Nephron progenitor cell (in vitro differentiated cells): ENCODE measurements at regions not wholly inside any gene's neighbourhood (a gene's known extent, or its start where the extent isn't known, plus 50 kb on each side); places are given as distances from the start of the nearest gene placed in this dataset.

Experiments used
- DNase-seq: peaks from one replicate; pipeline ENCODE4 v3.0.0; 2021
- H3K27ac Mint-ChIP-seq: 2 replicates; pipeline ENCODE4 v1.8.0; 2021; ENCODE audit warnings: mild to moderate bottlenecking, moderate library complexity, mixed read lengths
- H3K27me3 Mint-ChIP-seq: 2 replicates; pipeline ENCODE4 v1.8.0; 2021; ENCODE audit warnings: mild to moderate bottlenecking, low read depth, mixed read lengths; ENCODE audit not compliant: poor library complexity
- H3K36me3 Mint-ChIP-seq: 2 replicates; pipeline ENCODE4 v1.8.0; 2021; ENCODE audit warnings: low read depth, mixed read lengths
- H3K4me1 Mint-ChIP-seq: 2 replicates; pipeline ENCODE4 v1.8.0; 2021; ENCODE audit warnings: mixed read lengths
- H3K4me3 Mint-ChIP-seq: 2 replicates; pipeline ENCODE4 v1.8.0; 2021; ENCODE audit warnings: mild to moderate bottlenecking, moderate library complexity, mixed read lengths
- H3K9me3 Mint-ChIP-seq: 2 replicates; pipeline ENCODE4 v1.8.0; 2021; ENCODE audit warnings: mild to moderate bottlenecking, moderate library complexity, mixed read lengths
- CTCF ChIP-seq: fragments of 200-600 bp; sonication (generic); IDR thresholded peaks from 2 replicates; pipeline ENCODE4 v1.5.0; 2021; ENCODE audit warnings: antibody characterized with exemption

GRCh38 chr3:135865553-135865952, 100.0 kb upstream of the PPP2R3A start:
- Mint-ChIP-seq H3K9me3 (no peaks in the 10 kb centered on the region), H3K4me1 (no peaks in the 10 kb centered on the region), H3K36me3 (no peaks in the 10 kb centered on the region), H3K4me3 (no peak overlapping the region), H3K27me3 (peaks cover 13% of the 10 kb centered on the region), H3K27ac (no peak overlapping the region)
- no peak for TF ChIP-seq CTCF
- DNase-seq = no peak

- peaks cover 12% of the 10 kb centered on the region for H3K27me3 Mint-ChIP-seq
- no peak for TF ChIP-seq CTCF
- no peak overlapping the region for H3K4me3 Mint-ChIP-seq
- H3K9me3 Mint-ChIP-seq = peaks cover 9% of the 10 kb centered on the region
- no peak for DNase-seq
- no peaks in the 10 kb centered on the region for H3K36me3 Mint-ChIP-seq
- H3K4me1 Mint-ChIP-seq = no peaks in the 10 kb centered on the region
- no peak overlapping the region for H3K27ac Mint-ChIP-seq
Measured at GRCh38 chr3:135867911-135868310, 97.6 kb upstream of the PPP2R3A start.

GRCh38 chr3:135868801-135869200, 96.7 kb upstream of the PPP2R3A start:
- no peak for DNase-seq
- TF ChIP-seq CTCF = no peak
- H3K9me3 Mint-ChIP-seq = peaks cover 18% of the 10 kb centered on the region
- no peak overlapping the region for H3K27ac Mint-ChIP-seq
- peaks cover 15% of the 10 kb centered on the region for H3K27me3 Mint-ChIP-seq
- no peaks in the 10 kb centered on the region for H3K4me1 Mint-ChIP-seq
- no peak overlapping the region for H3K4me3 Mint-ChIP-seq
- no peaks in the 10 kb centered on the region for H3K36me3 Mint-ChIP-seq

GRCh38 chr3:135869439-135870105, 96.0 kb upstream of the PPP2R3A start:
- Mint-ChIP-seq H3K4me3 (no peak overlapping the region), H3K36me3 (no peaks in the 10 kb centered on the region), H3K27me3 (peaks cover 15% of the 10 kb centered on the region), H3K27ac (no peak overlapping the region), H3K9me3 (peaks cover 25% of the 10 kb centered on the region), H3K4me1 (no peaks in the 10 kb centered on the region)
- DNase-seq = no peak
- TF ChIP-seq CTCF = no peak

- Mint-ChIP-seq H3K27me3 (peaks cover 13% of the 10 kb centered on the region), H3K27ac (no peak overlapping the region), H3K9me3 (peaks cover 34% of the 10 kb centered on the region), H3K36me3 (no peaks in the 10 kb centered on the region), H3K4me1 (no peaks in the 10 kb centered on the region), H3K4me3 (no peak overlapping the region)
- no peak for TF ChIP-seq CTCF
- no peak for DNase-seq
Measured at GRCh38 chr3:135871311-135871710, 94.2 kb upstream of the PPP2R3A start.

GRCh38 chr3:135874035-135874434, 91.5 kb upstream of the PPP2R3A start:
- no peaks in the 10 kb centered on the region for H3K4me1 Mint-ChIP-seq

More at GRCh38 chr3:135874035-135874434, 91.5 kb upstream of the PPP2R3A start:
- TF ChIP-seq CTCF = no peak
- no peak overlapping the region for H3K4me3 Mint-ChIP-seq
- H3K27me3 Mint-ChIP-seq = peaks cover 8% of the 10 kb centered on the region
- no peak overlapping the region for H3K27ac Mint-ChIP-seq
- H3K36me3 Mint-ChIP-seq = no peaks in the 10 kb centered on the region
- H3K9me3 Mint-ChIP-seq = peaks cover 50% of the 10 kb centered on the region
- no peak for DNase-seq
